DMS79 (cell line): ENCODE measurements at regions not wholly inside any gene's neighbourhood (a gene's known extent, or its start where the extent isn't known, plus 50 kb on each side); places are given as distances from the start of the nearest gene placed in this dataset.

Source experiments
- DNase-seq: peaks from one replicate; lab custom pipeline; 2025; lab: John Stamatoyannopoulos, UW

- DNase-seq, result peak; percentile 13
Observed at GRCh38 chr6:79864421-79864820, 82.9 kb downstream of the ELOVL4 start.

GRCh38 chr6:79864001-79864400 lies 83.4 kb downstream of the ELOVL4 start:
- peak; percentile 62 for DNase-seq

- peak; percentile 47 for DNase-seq
Observed at GRCh38 chr6:79863566-79863965, 83.8 kb downstream of the ELOVL4 start.

- no peak for DNase-seq
Observed at GRCh38 chr6:79862711-79863110, 84.6 kb downstream of the ELOVL4 start.

- DNase-seq, result no peak
Observed at GRCh38 chr6:79862126-79862525, 85.2 kb downstream of the ELOVL4 start.

GRCh38 chr6:79861023-79861422 lies 86.3 kb downstream of the ELOVL4 start:
- no peak for DNase-seq

GRCh38 chr6:79847426-79847825 lies 99.9 kb downstream of the ELOVL4 start:
- DNase-seq, result no peak

- no peak for DNase-seq
Observed at GRCh38 chr6:79842376-79843040, 104.8 kb downstream of the ELOVL4 start.

- DNase-seq, result no peak
Observed at GRCh38 chr6:79841577-79842375, 105.6 kb downstream of the ELOVL4 start.

GRCh38 chr6:79838851-79839250 lies 108.5 kb downstream of the ELOVL4 start:
- no peak for DNase-seq

- no peak for DNase-seq
Observed at GRCh38 chr6:79833964-79834284, 113.4 kb downstream of the ELOVL4 start.

- DNase-seq, result peak; percentile 9
Observed at GRCh38 chr6:79833264-79833963, 113.9 kb downstream of the ELOVL4 start.

GRCh38 chr6:79832723-79833122 lies 114.6 kb downstream of the ELOVL4 start:
- no peak for DNase-seq

- no peak for DNase-seq
Observed at GRCh38 chr6:79824202-79824601, 123.2 kb downstream of the ELOVL4 start.

GRCh38 chr6:79821859-79822258 lies 125.5 kb downstream of the ELOVL4 start:
- no peak for DNase-seq

GRCh38 chr6:79818471-79818870 lies 128.9 kb downstream of the ELOVL4 start:
- no peak for DNase-seq

GRCh38 chr6:79814940-79815339 lies 132.4 kb downstream of the ELOVL4 start:
- no peak for DNase-seq

- DNase-seq, result peak; percentile 48
Observed at GRCh38 chr6:79813854-79814709, 133.3 kb downstream of the ELOVL4 start.

GRCh38 chr6:79813143-79813850 lies 134.1 kb downstream of the ELOVL4 start:
- no peak for DNase-seq

- DNase-seq, result no peak
Observed at GRCh38 chr6:79812195-79812594, 135.2 kb downstream of the ELOVL4 start.

- peak; percentile 48 for DNase-seq
Observed at GRCh38 chr6:79810871-79811270, 136.5 kb downstream of the ELOVL4 start.
